ENCODE measurements at regions not wholly inside any gene's neighbourhood (a gene's known extent, or its start where the extent isn't known, plus 50 kb on each side); places are given as distances from the start of the nearest gene placed in this dataset.

DNA sequence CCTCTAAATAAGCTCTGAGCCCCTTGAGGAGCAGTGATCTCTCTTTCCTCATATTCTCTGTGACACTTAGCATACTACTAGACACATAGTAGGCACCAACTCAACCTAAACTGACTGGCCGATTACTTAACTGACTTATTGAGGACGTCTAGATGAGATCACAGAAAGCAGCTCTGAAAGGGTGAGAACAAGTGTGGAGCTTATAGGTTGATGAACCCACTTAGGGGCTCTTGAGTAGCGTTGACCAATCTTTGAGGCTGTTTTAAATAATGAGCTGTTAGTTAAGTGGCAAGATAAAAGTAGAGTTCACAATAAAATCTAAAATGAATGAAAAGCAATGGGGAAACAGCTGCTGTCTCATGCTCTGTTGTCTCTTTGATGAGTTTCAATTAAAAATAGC lies 124.7 kb upstream of the TNPO1 start:
- ATAC-seq (no peak), FAIRE-seq (no peak), DNase-seq (no peak)
- Histone ChIP-seq H3K27me3 (no peaks in the 10 kb centered on the region), H3K9me3 (no peaks in the 10 kb centered on the region), H3K27ac (no peak overlapping the region), H3K4me1 (no peaks in the 10 kb centered on the region), H3K36me3 (no peaks in the 10 kb centered on the region), H3K4me3 (no peak overlapping the region)
- WGBS, 2 donors = 58 to 69% methylated on average over 3 of the region's 3 CpGs
- TF ChIP-seq, protein P1, sequence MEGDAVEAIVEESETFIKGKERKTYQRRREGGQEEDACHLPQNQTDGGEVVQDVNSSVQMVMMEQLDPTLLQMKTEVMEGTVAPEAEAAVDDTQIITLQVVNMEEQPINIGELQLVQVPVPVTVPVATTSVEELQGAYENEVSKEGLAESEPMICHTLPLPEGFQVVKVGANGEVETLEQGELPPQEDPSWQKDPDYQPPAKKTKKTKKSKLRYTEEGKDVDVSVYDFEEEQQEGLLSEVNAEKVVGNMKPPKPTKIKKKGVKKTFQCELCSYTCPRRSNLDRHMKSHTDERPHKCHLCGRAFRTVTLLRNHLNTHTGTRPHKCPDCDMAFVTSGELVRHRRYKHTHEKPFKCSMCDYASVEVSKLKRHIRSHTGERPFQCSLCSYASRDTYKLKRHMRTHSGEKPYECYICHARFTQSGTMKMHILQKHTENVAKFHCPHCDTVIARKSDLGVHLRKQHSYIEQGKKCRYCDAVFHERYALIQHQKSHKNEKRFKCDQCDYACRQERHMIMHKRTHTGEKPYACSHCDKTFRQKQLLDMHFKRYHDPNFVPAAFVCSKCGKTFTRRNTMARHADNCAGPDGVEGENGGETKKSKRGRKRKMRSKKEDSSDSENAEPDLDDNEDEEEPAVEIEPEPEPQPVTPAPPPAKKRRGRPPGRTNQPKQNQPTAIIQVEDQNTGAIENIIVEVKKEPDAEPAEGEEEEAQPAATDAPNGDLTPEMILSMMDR (IDR thresholded peaks at IDR 0.05) = no peak
- intact Hi-C loops (cut with DNase I) = no loop called here

DNA sequence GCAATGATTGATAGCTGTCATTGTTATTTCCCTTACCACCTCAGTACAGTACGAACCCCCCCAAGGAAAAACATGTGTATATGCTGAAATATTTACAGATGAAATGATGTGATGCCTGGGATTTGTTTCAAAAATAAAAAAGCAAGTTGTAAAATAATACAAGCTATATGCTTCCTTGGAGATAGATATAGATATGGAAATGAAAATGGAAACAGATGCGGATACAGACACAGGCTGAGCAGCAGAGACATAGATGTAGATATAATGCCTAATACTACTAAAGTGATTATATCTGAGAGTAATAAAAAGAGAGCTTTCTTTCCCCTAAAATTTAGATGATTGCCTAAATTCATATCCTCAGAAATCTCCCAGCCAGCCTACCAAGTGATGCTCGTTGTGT lies 127.5 kb upstream of the TNPO1 start:
- Histone ChIP-seq H3K27me3 (no peaks in the 10 kb centered on the region), H3K36me3 (no peaks in the 10 kb centered on the region), H3K9me3 (no peaks in the 10 kb centered on the region), H3K4me3 (no peak overlapping the region), H3K4me1 (no peaks in the 10 kb centered on the region), H3K27ac (no peak overlapping the region)
- intact Hi-C loops (cut with DNase I) = no loop called here
- TF ChIP-seq, protein P1 (IDR thresholded peaks at IDR 0.05) = no peak
- 77 to 86% methylated on average over 3 of the region's 3 CpGs for WGBS, 2 donors
- no peak for ATAC-seq
- FAIRE-seq = no peak
- DNase-seq = no peak

DNA sequence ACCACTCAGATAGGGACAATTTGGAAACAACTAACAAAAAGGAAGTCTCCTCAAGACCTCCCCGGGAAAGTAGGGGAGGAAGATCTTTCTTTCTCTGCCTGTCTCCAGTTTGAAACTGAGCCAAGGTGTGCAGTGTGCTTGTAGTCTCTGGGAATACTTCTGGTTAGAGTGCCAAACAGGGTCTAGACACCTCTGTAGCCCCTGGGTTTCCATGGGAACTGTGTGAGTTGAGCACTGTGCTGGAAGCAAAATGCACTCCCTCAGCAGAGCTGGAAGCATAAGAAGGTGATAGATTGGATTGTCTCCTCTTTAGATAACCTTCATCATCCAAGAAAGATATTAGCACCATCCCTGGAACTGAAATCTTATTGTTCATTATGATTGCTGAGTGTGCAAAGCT lies 129.2 kb upstream of the TNPO1 start:
- TF ChIP-seq, protein P1 (IDR thresholded peaks at IDR 0.05) = no peak
- no peaks in the 10 kb centered on the region for H3K4me1 ChIP-seq
- DNase-seq (no peak), FAIRE-seq (no peak), ATAC-seq (no peak)
- H3K27me3 ChIP-seq = no peaks in the 10 kb centered on the region
- H3K9me3 ChIP-seq = no peaks in the 10 kb centered on the region
- WGBS, 2 donors = 64 to 69% methylated on average over 1 of the region's 1 CpG
- no peak overlapping the region for H3K4me3 ChIP-seq
- no peak overlapping the region for H3K27ac ChIP-seq
- no peaks in the 10 kb centered on the region for H3K36me3 ChIP-seq
- intact Hi-C loops (cut with DNase I) = no loop called here

DNA sequence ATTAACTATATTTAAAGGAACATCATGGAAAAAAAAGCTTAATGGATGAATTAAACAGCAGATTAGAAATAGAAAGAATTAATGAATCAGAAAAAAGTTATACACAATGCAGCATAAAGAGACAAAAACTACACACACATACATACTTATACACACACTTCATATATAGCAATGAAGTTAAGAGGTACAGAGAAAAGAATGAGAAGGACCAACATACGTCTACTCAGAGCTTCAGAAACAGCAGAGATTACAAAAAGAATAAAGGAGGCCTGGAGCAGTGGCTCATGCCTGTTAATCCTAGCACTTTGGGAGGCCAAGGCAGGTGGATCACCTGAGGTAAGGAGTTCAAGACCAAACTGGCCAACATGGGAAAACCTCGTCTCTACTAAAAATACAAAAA lies 133.9 kb upstream of the TNPO1 start:
- WGBS, 2 donors = 64 to 71% methylated on average over 2 of the region's 2 CpGs
- no peak for DNase-seq
- Histone ChIP-seq H3K9me3 (no peaks in the 10 kb centered on the region), H3K4me1 (no peaks in the 10 kb centered on the region), H3K4me3 (no peak overlapping the region), H3K27ac (no peak overlapping the region), H3K27me3 (no peaks in the 10 kb centered on the region), H3K36me3 (no peaks in the 10 kb centered on the region)
- no peak for FAIRE-seq
- intact Hi-C loops (cut with DNase I) = no loop called here
- no peak for ATAC-seq
- TF ChIP-seq, protein P1 (IDR thresholded peaks at IDR 0.05) = no peak

DNA sequence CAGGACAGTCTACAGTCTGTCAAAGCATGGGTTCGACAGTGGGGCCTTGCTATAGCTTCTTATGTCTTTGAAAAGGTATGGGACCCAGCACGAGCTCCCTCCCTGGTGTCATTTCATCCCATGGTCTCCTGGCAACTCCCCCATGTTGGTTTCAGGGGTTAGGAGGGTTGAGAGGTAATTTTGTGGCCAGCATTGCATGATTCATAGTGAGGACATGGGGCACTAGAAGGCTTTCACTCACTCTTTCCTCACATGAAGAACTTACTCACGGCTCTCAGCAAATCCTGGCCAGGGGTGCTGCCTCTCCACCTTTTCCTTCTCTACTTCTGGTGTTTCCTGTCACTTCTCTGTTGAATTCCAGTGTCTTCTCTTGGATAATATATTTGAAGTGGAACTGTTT lies 134.7 kb upstream of the TNPO1 start:
- WGBS, 2 donors = 62 to 71% methylated on average over 3 of the region's 3 CpGs
- no peak for DNase-seq
- TF ChIP-seq, protein P1 (IDR thresholded peaks at IDR 0.05) = no peak
- intact Hi-C loops (cut with DNase I) = no loop called here
- Histone ChIP-seq H3K27ac (no peak overlapping the region), H3K36me3 (no peaks in the 10 kb centered on the region), H3K4me3 (no peak overlapping the region), H3K4me1 (no peaks in the 10 kb centered on the region), H3K27me3 (no peaks in the 10 kb centered on the region), H3K9me3 (no peaks in the 10 kb centered on the region)
- FAIRE-seq = no peak
- no peak for ATAC-seq
